ENCODE measurements at regions not wholly inside any gene's neighbourhood (a gene's known extent, or its start where the extent isn't known, plus 50 kb on each side); places are given as distances from the start of the nearest gene placed in this dataset.
"Not testable (repeated sequence)": the region's sequence is repeated elsewhere in the genome, so short reads cannot be mapped to it uniquely, and the experiment has no call there.

- no peak for DNase-seq (ENCODE audit: low read depth)
Measured at GRCh38 chr15:62413153-62413552, 248.1 kb upstream of the C2CD4B start.

GRCh38 chr15:62413786-62414185 lies 248.7 kb upstream of the C2CD4B start:
- no peak for DNase-seq (ENCODE audit: low read depth)

- no peak for DNase-seq (ENCODE audit: low read depth)
Measured at GRCh38 chr15:62415498-62415897, 250.4 kb upstream of the C2CD4B start.

GRCh38 chr15:62416526-62416925 lies 251.4 kb upstream of the C2CD4B start:
- DNase-seq (ENCODE audit: low read depth) = no peak

GRCh38 chr15:62417439-62417838 lies 252.4 kb upstream of the C2CD4B start:
- DNase-seq (ENCODE audit: low read depth) = no peak

- DNase-seq (ENCODE audit: low read depth) = not testable (repeated sequence)
Measured at GRCh38 chr15:62418496-62418895, 253.4 kb upstream of the C2CD4B start.

GRCh38 chr15:62419192-62419591 lies 254.1 kb upstream of the C2CD4B start:
- DNase-seq (ENCODE audit: low read depth) = no peak

- DNase-seq (ENCODE audit: low read depth) = not testable (repeated sequence)
Measured at GRCh38 chr15:62420371-62420770, 255.3 kb upstream of the C2CD4B start.

- no peak for DNase-seq (ENCODE audit: low read depth)
Measured at GRCh38 chr15:62421289-62421688, 256.2 kb upstream of the C2CD4B start.

GRCh38 chr15:62426387-62426956 lies 261.4 kb upstream of the C2CD4B start:
- no peak for DNase-seq (ENCODE audit: low read depth)

GRCh38 chr15:62428259-62428658 lies 263.2 kb upstream of the C2CD4B start:
- DNase-seq (ENCODE audit: low read depth) = no peak

- DNase-seq (ENCODE audit: low read depth) = no peak
Measured at GRCh38 chr15:62428851-62429598, 263.9 kb upstream of the C2CD4B start.

- no peak for DNase-seq (ENCODE audit: low read depth)
Measured at GRCh38 chr15:62430056-62430455, 265.0 kb upstream of the C2CD4B start.

GRCh38 chr15:62430552-62430951 lies 265.5 kb upstream of the C2CD4B start:
- DNase-seq (ENCODE audit: low read depth) = no peak

GRCh38 chr15:62431008-62431797 lies 266.1 kb upstream of the C2CD4B start:
- DNase-seq (ENCODE audit: low read depth) = no peak

GRCh38 chr15:62431817-62432216 lies 266.7 kb upstream of the C2CD4B start:
- no peak for DNase-seq (ENCODE audit: low read depth)

- DNase-seq (ENCODE audit: low read depth) = no peak
Measured at GRCh38 chr15:62432702-62433398, 267.8 kb upstream of the C2CD4B start.

- DNase-seq (ENCODE audit: low read depth) = no peak
Measured at GRCh38 chr15:62436235-62436634, 271.1 kb upstream of the C2CD4B start.

GRCh38 chr15:62437753-62438152 lies 272.7 kb upstream of the C2CD4B start:
- no peak for DNase-seq (ENCODE audit: low read depth)

- no peak for DNase-seq (ENCODE audit: low read depth)
Measured at GRCh38 chr15:62439543-62440016, 274.5 kb upstream of the C2CD4B start.

- no peak for DNase-seq (ENCODE audit: low read depth)
Measured at GRCh38 chr15:62440362-62441105, 275.4 kb upstream of the C2CD4B start.
